GM12878 (cell line): ENCODE measurements at regions not wholly inside any gene's neighbourhood (a gene's known extent, or its start where the extent isn't known, plus 50 kb on each side); places are given as distances from the start of the nearest gene placed in this dataset.

Source experiments
- ATAC-seq: fragments of 200-7000 bp; cut with Tn5 transposase; 3 replicates; pipeline ENCODE4 v1.9.1; 2020; ENCODE audit warnings: mild to moderate bottlenecking, moderate library complexity
- BruUV-seq: library from RNA; stranded (reverse); fragments of 400-500 nt; replicated peaks from 2 replicates; lab custom pipeline; 2021; lab: Mats Ljungman, UMichigan
- CTCF ChIA-PET: fragments of 300-600 bp; sonication (Branson Sonifier 250); formaldehyde crosslinking; extraction: SDS; loops from one replicate; lab custom pipeline; 2021; ENCODE audit warnings: inconsistent platforms; lab: Yijun Ruan, JAX
- POLR2A ChIA-PET: fragments of 350-600 bp; formaldehyde crosslinking; extraction: SDS; loops from one replicate; lab custom pipeline; 2021; ENCODE audit warnings: inconsistent platforms; lab: Charles Lee
- RAD21 ChIA-PET: fragments of 300-600 bp; sonication (Branson Sonifier 250); formaldehyde crosslinking; loops from one replicate; lab custom pipeline; 2023; ENCODE audit warnings: antibody characterized with exemption; ENCODE audit not compliant: unreplicated experiment; lab: Charles Lee
- SMC1A ChIA-PET: fragments of 300-600 bp; sonication (Branson Sonifier 250); formaldehyde crosslinking; loops from one replicate; lab custom pipeline; 2023; ENCODE audit not compliant: unreplicated experiment, uncharacterized antibody; lab: Charles Lee
- DNase-seq: peaks from one replicate; pipeline ENCODE4 v3.0.0-alpha.2; 2011; ENCODE audit warnings: low read depth, low spot score
- FAIRE-seq: peaks from 3 replicates; lab custom pipeline; 2011; peaks lifted over from hg19 to GRCh38; lab: Jason Lieb, UNC
- H2AFZ ChIP-seq: 2 replicates; pipeline ENCODE4 v1.6.0; 2011; ENCODE audit warnings: low read depth, low read length, control low read depth; ENCODE audit not compliant: control insufficient read depth
- H3K27ac ChIP-seq: 2 replicates; pipeline ENCODE4 v1.5.1; 2011; ENCODE audit warnings: control low read depth; ENCODE audit not compliant: control insufficient read depth, insufficient read depth
- H3K27me3 ChIP-seq, 2 experiments: replicated peaks in 1 of 2; 2 replicates each; pipeline versions ENCODE4 v1.6.0 to v1.6.1; 2011; ENCODE audit warnings: low read length in 1 of 2; ENCODE audit not compliant: control insufficient read depth in 2 of 2, insufficient read depth in 2 of 2
- H3K36me3 ChIP-seq, 2 experiments: 2 replicates each; pipeline ENCODE4 v1.5.1; 2011; ENCODE audit warnings: low read length in 1 of 2; ENCODE audit not compliant: control insufficient read depth in 2 of 2, insufficient read depth in 2 of 2
- H3K4me1 ChIP-seq: 2 replicates; pipeline ENCODE4 v1.6.1; 2011; ENCODE audit warnings: mild to moderate bottlenecking, low read length, moderate library complexity, mixed read lengths; ENCODE audit not compliant: control insufficient read depth, insufficient read depth
- H3K4me2 ChIP-seq: 2 replicates; pipeline ENCODE4 v1.6.0; 2011; ENCODE audit warnings: control low read depth; ENCODE audit not compliant: control insufficient read depth, insufficient read depth
- H3K4me3 ChIP-seq: fragments of 200-600 bp; sonication (generic); 2 replicates; pipeline ENCODE4 v1.5.1; 2016
- H3K79me2 ChIP-seq: 2 replicates; pipeline ENCODE4 v1.6.0; 2011; ENCODE audit warnings: low read length; ENCODE audit not compliant: control insufficient read depth, insufficient read depth
- H3K9ac ChIP-seq: 2 replicates; pipeline ENCODE4 v1.8.0; 2011; ENCODE audit warnings: low read length, control low read depth, mixed read lengths; ENCODE audit not compliant: control insufficient read depth, insufficient read depth
- H3K9me3 ChIP-seq: replicated peaks from 3 replicates; pipeline ENCODE4 v1.5.1; 2011; ENCODE audit warnings: mild to moderate bottlenecking, low read length; ENCODE audit not compliant: control insufficient read depth, insufficient read depth
- H4K20me1 ChIP-seq: 2 replicates; pipeline ENCODE4 v1.6.0; 2011; ENCODE audit not compliant: control insufficient read depth, insufficient read depth
- CEBPB ChIP-seq, 2 experiments: fragments of 150-350 bp in 1 of 2; IDR thresholded peaks; 2 replicates each; pipeline ENCODE4 v1.6.1; 2012 to 2014; ENCODE audit warnings: low read depth in 2 of 2, low read length in 2 of 2, borderline replicate concordance in 1 of 2, inconsistent platforms in 1 of 2
- CTCF ChIP-seq, 3 experiments: IDR thresholded peaks in 2 of 3; conservative IDR thresholded peaks in 1 of 3; 2 replicates each; pipeline ENCODE4 v1.5.1; 2011; ENCODE audit warnings: low read depth in 3 of 3, low read length in 3 of 3, mild to moderate bottlenecking in 3 of 3, control low read depth in 2 of 3, moderate library complexity in 2 of 3, inconsistent platforms in 1 of 3, mixed read lengths in 1 of 3; ENCODE audit not compliant: control insufficient read depth in 2 of 3, insufficient read depth in 1 of 3; ENCODE audit errors: extremely low read depth in 1 of 3
- EGR1 ChIP-seq, 2 experiments: IDR thresholded peaks; 1 replicate in 1 of 2; 2 replicates in 1 of 2; pipeline ENCODE4 v1.6.1; 2011 to 2012; ENCODE audit warnings: low read depth in 2 of 2, low read length in 2 of 2, borderline replicate concordance in 1 of 2, mild to moderate bottlenecking in 1 of 2, moderate library complexity in 1 of 2
- LARP7 ChIP-seq: fragments of 450-650 bp; IDR thresholded peaks from 2 replicates; pipeline ENCODE4 v1.6.1; 2017; ENCODE audit warnings: mild to moderate bottlenecking
- MYC ChIP-seq: IDR thresholded peaks from 2 replicates; pipeline ENCODE4 v1.6.1; 2011; ENCODE audit warnings: mild to moderate bottlenecking, low read length, moderate library complexity, inconsistent platforms; ENCODE audit not compliant: insufficient read depth, insufficient replicate concordance, insufficient read length, severe bottlenecking
- NFXL1 ChIP-seq: fragments of 450-650 bp; IDR thresholded peaks from 2 replicates; pipeline ENCODE4 v1.6.1; 2017; ENCODE audit warnings: antibody characterized with exemption, mild to moderate bottlenecking, borderline replicate concordance
- RAD21 ChIP-seq: IDR thresholded peaks from 2 replicates; pipeline ENCODE4 v1.6.1; 2011; ENCODE audit warnings: mild to moderate bottlenecking, low read depth, low read length, moderate library complexity; ENCODE audit not compliant: insufficient read depth
- RCOR1 ChIP-seq: conservative IDR thresholded peaks from 2 replicates; pipeline ENCODE4 v1.6.1; 2012; ENCODE audit warnings: low read depth, low read length, improper control_type of control experiment
- REST ChIP-seq: IDR thresholded peaks from 2 replicates; pipeline ENCODE4 v1.6.1; 2012; ENCODE audit warnings: mild to moderate bottlenecking, low read depth, low read length
- SIX5 ChIP-seq: IDR thresholded peaks from 2 replicates; pipeline ENCODE4 v1.6.1; 2011; ENCODE audit warnings: mild to moderate bottlenecking, low read depth, low read length, moderate library complexity; ENCODE audit not compliant: severe bottlenecking
- ZNF217 ChIP-seq: fragments of 450-650 bp; IDR thresholded peaks from 2 replicates; pipeline ENCODE4 v1.6.1; 2017; ENCODE audit warnings: antibody characterized with exemption, mild to moderate bottlenecking
- WGBS: methylation state at CpG from one replicate; pipeline ENCODE4 v1.1.6; 2016; ENCODE audit warnings: low lambda C conversion rate; ENCODE audit not compliant: insufficient replicate concordance, insufficient coverage; ENCODE audit errors: missing lambda C conversion rate; 5-methylcytosine and 5-hydroxymethylcytosine counted together
- in situ Hi-C: fragments of 300-500 bp; cut with MboI; formaldehyde crosslinking; loops from 9 replicates; pipeline ENCODE4 v1.14.3; 2018; ENCODE audit warnings: mixed read lengths
- intact Hi-C: fragments of 100-400 bp; cut with micrococcal nuclease; formaldehyde crosslinking; loops from one replicate; pipeline ENCODE4 v1.14.2; 2022; ENCODE audit not compliant: unreplicated experiment
- TF ChIP-seq, protein P1 (sequence below): IDR thresholded peaks from 2 replicates; pipeline ENCODE4 v1.6.1; 2011; ENCODE audit warnings: low read depth, low read length, improper control_type of control experiment, borderline replicate concordance
- TF ChIP-seq, protein P2 (sequence below): fragments of 450-650 bp; IDR thresholded peaks from 2 replicates; pipeline ENCODE4 v1.6.1; 2016; ENCODE audit warnings: mild to moderate bottlenecking

GRCh38 chr11:133597236-133597635 is 64.9 kb upstream of the OPCML start:
- intact Hi-C loops: no loop called here

More at GRCh38 chr11:133597236-133597635, 64.9 kb upstream of the OPCML start:
- DNase-seq (no peak), FAIRE-seq (no peak), ATAC-seq (no peak)
- Histone ChIP-seq H3K79me2 (no peaks in the 10 kb centered on the region), H3K4me1 (no peaks in the 10 kb centered on the region), H3K27ac (no peak overlapping the region), H4K20me1 (no peaks in the 10 kb centered on the region), H3K9ac (no peak overlapping the region), H3K4me2 (no peak overlapping the region), H3K4me3 (no peak overlapping the region), H3K36me3 (no peaks in the 10 kb centered on the region), H2AFZ (no peak overlapping the region), H3K9me3 (no peaks in the 10 kb centered on the region; the same call in 2 of the 3 replicates), H3K27me3 (no peaks in the 10 kb centered on the region; a peak in 1 of 4 replicates)
- BruUV-seq: no TSS peak
- CTCF ChIA-PET: no interaction called here
- POLR2A ChIA-PET: no interaction called here
- RAD21 ChIA-PET: no interaction called here
- in situ Hi-C loops: no loop called here
- WGBS: 35% methylated on average over 3 of the region's 3 CpGs
- SMC1A ChIA-PET: no interaction called here
- TF ChIP-seq SIX5 (no peak), EGR1 (IDR thresholded peaks at IDR 0.05; ENCODE audit: borderline replicate concordance in 1 of 2, low read depth in 2 of 2, low read length in 2 of 2) (no peak), RAD21 (no peak), RCOR1 (no peak), ZNF217 (no peak), CTCF (IDR thresholded peaks at IDR 0.05 in 2 of 3, conservative IDR thresholded peaks at IDR 0.05 in 1 of 3; ENCODE audit: control insufficient read depth in 2 of 3, extremely low read depth in 1 of 3, insufficient read depth in 1 of 3, low read depth in 3 of 3, low read length in 3 of 3) (no peak), CEBPB (IDR thresholded peaks at IDR 0.05; ENCODE audit: borderline replicate concordance in 1 of 2, low read depth in 2 of 2, low read length in 2 of 2) (no peak), LARP7 (no peak), NFXL1 (no peak), REST (no peak), MYC (no peak)
- TF ChIP-seq, protein P1, sequence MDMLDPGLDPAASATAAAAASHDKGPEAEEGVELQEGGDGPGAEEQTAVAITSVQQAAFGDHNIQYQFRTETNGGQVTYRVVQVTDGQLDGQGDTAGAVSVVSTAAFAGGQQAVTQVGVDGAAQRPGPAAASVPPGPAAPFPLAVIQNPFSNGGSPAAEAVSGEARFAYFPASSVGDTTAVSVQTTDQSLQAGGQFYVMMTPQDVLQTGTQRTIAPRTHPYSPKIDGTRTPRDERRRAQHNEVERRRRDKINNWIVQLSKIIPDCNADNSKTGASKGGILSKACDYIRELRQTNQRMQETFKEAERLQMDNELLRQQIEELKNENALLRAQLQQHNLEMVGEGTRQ: no peak
- TF ChIP-seq, protein P2, sequence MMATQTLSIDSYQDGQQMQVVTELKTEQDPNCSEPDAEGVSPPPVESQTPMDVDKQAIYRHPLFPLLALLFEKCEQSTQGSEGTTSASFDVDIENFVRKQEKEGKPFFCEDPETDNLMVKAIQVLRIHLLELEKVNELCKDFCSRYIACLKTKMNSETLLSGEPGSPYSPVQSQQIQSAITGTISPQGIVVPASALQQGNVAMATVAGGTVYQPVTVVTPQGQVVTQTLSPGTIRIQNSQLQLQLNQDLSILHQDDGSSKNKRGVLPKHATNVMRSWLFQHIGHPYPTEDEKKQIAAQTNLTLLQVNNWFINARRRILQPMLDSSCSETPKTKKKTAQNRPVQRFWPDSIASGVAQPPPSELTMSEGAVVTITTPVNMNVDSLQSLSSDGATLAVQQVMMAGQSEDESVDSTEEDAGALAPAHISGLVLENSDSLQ: no peak
